HG03354 (cell line): ENCODE measurements at regions not wholly inside any gene's neighbourhood (a gene's known extent, or its start where the extent isn't known, plus 50 kb on each side); places are given as distances from the start of the nearest gene placed in this dataset.

Source experiments
- ATAC-seq: cut with Tn5 transposase; IDR thresholded peaks from one replicate; pipeline ENCODE4 v1.9.1; 2021; ENCODE audit warnings: mild to moderate bottlenecking; ENCODE audit not compliant: unreplicated experiment, poor library complexity, severe bottlenecking

GRCh38 chr2:181399027-181399426 is 58.2 kb upstream of the ITGA4 start:
- peak; percentile 46 for ATAC-seq

DNA sequence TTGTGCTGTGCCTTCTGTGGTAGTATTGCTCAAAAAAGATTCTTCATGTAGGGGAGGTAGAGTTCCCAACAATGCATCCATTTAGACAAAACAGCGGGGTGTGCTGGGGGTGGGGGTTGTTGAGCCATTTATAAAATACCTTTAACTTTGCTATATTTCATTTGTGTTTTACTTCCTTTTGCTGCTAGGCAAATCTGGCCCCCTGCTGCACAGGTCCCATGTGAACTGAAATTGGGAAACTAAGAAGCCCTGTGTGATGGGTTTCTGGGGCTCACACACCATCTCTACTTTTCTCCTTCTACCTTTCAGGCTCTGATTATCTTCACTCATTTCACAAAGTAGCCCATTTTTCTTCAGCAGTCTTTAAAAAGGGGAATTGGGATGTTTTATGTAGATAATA is 52.7 kb upstream of the ITGA4 start:
- no peak for ATAC-seq

- ATAC-seq = no peak
Observed at GRCh38 chr2:181407171-181407570, 50.0 kb upstream of the ITGA4 start.
